MM.1S (cell line): ENCODE measurements at regions not wholly inside any gene's neighbourhood (a gene's known extent, or its start where the extent isn't known, plus 50 kb on each side); places are given as distances from the start of the nearest gene placed in this dataset.

Experiments
- DNase-seq: peaks from one replicate; pipeline ENCODE4 v3.0.0-alpha.2; 2015
- H2AFZ ChIP-seq: fragments of 300-600 bp; sonication (generic); 2 replicates; pipeline ENCODE4 v1.6.0; 2016; ENCODE audit warnings: antibody characterized with exemption, low read length
- H3F3A ChIP-seq: fragments of 300-600 bp; sonication (generic); 2 replicates; pipeline ENCODE4 v1.6.1; 2016; ENCODE audit warnings: mild to moderate bottlenecking, antibody characterized with exemption, low read length, moderate library complexity, mixed read lengths; ENCODE audit not compliant: insufficient read depth
- H3K27ac ChIP-seq: fragments of 300-600 bp; sonication (generic); 2 replicates; pipeline ENCODE4 v1.5.1; 2016; ENCODE audit warnings: mild to moderate bottlenecking, low read length
- H3K27me3 ChIP-seq: fragments of 300-600 bp; sonication (generic); replicated peaks from 2 replicates; pipeline ENCODE4 v1.6.0; 2016; ENCODE audit warnings: low read length; ENCODE audit not compliant: insufficient read depth
- H3K36me3 ChIP-seq: fragments of 300-600 bp; sonication (generic); replicated peaks from 2 replicates; pipeline ENCODE4 v1.6.1; 2016; ENCODE audit warnings: mild to moderate bottlenecking, low read length, mixed read lengths; ENCODE audit not compliant: insufficient read depth
- H3K4me1 ChIP-seq: fragments of 300-600 bp; sonication (generic); 2 replicates; pipeline ENCODE4 v1.6.1; 2016; ENCODE audit warnings: low read length, mixed read lengths
- H3K4me2 ChIP-seq: fragments of 300-600 bp; sonication (generic); 2 replicates; pipeline ENCODE4 v1.6.0; 2016; ENCODE audit warnings: low read depth, low read length
- H3K4me3 ChIP-seq: fragments of 300-600 bp; sonication (generic); 2 replicates; pipeline ENCODE4 v1.5.1; 2016; ENCODE audit warnings: low read length, mixed read lengths
- H3K79me2 ChIP-seq: fragments of 300-600 bp; sonication (generic); 2 replicates; pipeline ENCODE4 v1.6.1; 2016; ENCODE audit warnings: mixed run types, low read length, mixed read lengths
- H3K9ac ChIP-seq: fragments of 300-600 bp; sonication (generic); 2 replicates; pipeline ENCODE4 v1.6.1; 2016; ENCODE audit warnings: low read length, mixed read lengths
- H3K9me2 ChIP-seq: fragments of 300-600 bp; sonication (generic); replicated peaks from 2 replicates; pipeline ENCODE4 v1.6.1; 2016; ENCODE audit warnings: mild to moderate bottlenecking, low read length, mixed read lengths; ENCODE audit not compliant: insufficient read depth
- H3K9me3 ChIP-seq: fragments of 300-600 bp; sonication (generic); replicated peaks from 2 replicates; pipeline ENCODE4 v1.6.1; 2016; ENCODE audit warnings: mild to moderate bottlenecking, low read length, mixed read lengths; ENCODE audit not compliant: insufficient read depth
- H4K20me1 ChIP-seq: fragments of 300-600 bp; sonication (generic); 2 replicates; pipeline ENCODE4 v1.6.1; 2016; ENCODE audit warnings: mild to moderate bottlenecking, low read length, moderate library complexity, mixed read lengths; ENCODE audit not compliant: insufficient read depth
- EZH2 ChIP-seq: fragments of 300-600 bp; sonication (generic); optimal IDR thresholded peaks from 2 replicates; pipeline ENCODE3; 2017; ENCODE audit warnings: low read depth, mild to moderate bottlenecking, antibody characterized with exemption, low read length, mixed read lengths
- EZH2phosphoT487 ChIP-seq: fragments of 300-600 bp; sonication (generic); IDR thresholded peaks from 2 replicates; pipeline ENCODE4 v1.6.1; 2018; ENCODE audit warnings: antibody characterized with exemption, low read length
- TF ChIP-seq, protein P1 (sequence below): fragments of 300-600 bp; sonication (generic); IDR thresholded peaks from 2 replicates; pipeline ENCODE4 v1.5.1; 2016; ENCODE audit warnings: antibody characterized with exemption, low read length, mixed read lengths

- H3K9me2 ChIP-seq: no peaks in the 10 kb centered on the region
- H3K27ac ChIP-seq: no peak overlapping the region
- H3K4me3 ChIP-seq: no peak overlapping the region
- H3K9ac ChIP-seq: no peak overlapping the region
- H3K27me3 ChIP-seq: no peaks in the 10 kb centered on the region
- no peaks in the 10 kb centered on the region for H3K9me3 ChIP-seq
- TF ChIP-seq EZH2 (no peak), EZH2phosphoT487 (no peak)
- TF ChIP-seq, protein P1, sequence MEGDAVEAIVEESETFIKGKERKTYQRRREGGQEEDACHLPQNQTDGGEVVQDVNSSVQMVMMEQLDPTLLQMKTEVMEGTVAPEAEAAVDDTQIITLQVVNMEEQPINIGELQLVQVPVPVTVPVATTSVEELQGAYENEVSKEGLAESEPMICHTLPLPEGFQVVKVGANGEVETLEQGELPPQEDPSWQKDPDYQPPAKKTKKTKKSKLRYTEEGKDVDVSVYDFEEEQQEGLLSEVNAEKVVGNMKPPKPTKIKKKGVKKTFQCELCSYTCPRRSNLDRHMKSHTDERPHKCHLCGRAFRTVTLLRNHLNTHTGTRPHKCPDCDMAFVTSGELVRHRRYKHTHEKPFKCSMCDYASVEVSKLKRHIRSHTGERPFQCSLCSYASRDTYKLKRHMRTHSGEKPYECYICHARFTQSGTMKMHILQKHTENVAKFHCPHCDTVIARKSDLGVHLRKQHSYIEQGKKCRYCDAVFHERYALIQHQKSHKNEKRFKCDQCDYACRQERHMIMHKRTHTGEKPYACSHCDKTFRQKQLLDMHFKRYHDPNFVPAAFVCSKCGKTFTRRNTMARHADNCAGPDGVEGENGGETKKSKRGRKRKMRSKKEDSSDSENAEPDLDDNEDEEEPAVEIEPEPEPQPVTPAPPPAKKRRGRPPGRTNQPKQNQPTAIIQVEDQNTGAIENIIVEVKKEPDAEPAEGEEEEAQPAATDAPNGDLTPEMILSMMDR: no peak
- no peaks in the 10 kb centered on the region for H3F3A ChIP-seq
- no peaks in the 10 kb centered on the region for H3K36me3 ChIP-seq
- no peak overlapping the region for H2AFZ ChIP-seq
- DNase-seq: no peak
- no peaks in the 10 kb centered on the region for H3K4me1 ChIP-seq
- H3K4me2 ChIP-seq: no peak overlapping the region
- H4K20me1 ChIP-seq: no peaks in the 10 kb centered on the region
- no peaks in the 10 kb centered on the region for H3K79me2 ChIP-seq
These were observed 454.9 kb downstream of the KLF5 start for GRCh38 chr13:73513751-73514150.

DNA sequence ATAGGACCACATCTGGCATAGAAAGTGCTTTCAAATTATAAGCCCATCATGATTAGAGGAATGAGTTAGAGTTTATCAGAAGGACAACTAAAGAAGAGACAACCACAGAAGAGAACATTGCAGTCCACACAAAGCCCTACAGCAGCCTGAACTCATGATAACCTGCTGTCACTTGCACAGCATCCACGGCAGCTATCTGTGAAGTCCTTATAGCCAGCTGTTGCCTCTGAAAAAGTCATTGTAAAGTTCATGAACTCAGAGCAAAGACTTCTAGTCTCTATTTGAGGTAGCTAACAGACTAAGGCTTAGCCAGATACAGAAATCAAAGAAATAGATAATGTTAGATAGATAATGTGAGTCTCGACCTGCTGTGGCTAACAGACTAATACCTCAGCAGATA, 450.0 kb downstream of the KLF5 start:
- Histone ChIP-seq H3K4me1 (no peaks in the 10 kb centered on the region), H3K36me3 (no peaks in the 10 kb centered on the region), H3K27ac (no peak overlapping the region), H3F3A (no peaks in the 10 kb centered on the region), H4K20me1 (no peaks in the 10 kb centered on the region), H3K9me2 (no peaks in the 10 kb centered on the region), H3K9ac (no peak overlapping the region), H3K27me3 (no peaks in the 10 kb centered on the region), H3K4me2 (no peak overlapping the region), H3K79me2 (no peaks in the 10 kb centered on the region), H3K9me3 (no peaks in the 10 kb centered on the region), H3K4me3 (no peak overlapping the region), H2AFZ (no peak overlapping the region)
- DNase-seq: no peak
- TF ChIP-seq EZH2 (no peak), EZH2phosphoT487 (no peak)
- TF ChIP-seq, protein P1: no peak

DNA sequence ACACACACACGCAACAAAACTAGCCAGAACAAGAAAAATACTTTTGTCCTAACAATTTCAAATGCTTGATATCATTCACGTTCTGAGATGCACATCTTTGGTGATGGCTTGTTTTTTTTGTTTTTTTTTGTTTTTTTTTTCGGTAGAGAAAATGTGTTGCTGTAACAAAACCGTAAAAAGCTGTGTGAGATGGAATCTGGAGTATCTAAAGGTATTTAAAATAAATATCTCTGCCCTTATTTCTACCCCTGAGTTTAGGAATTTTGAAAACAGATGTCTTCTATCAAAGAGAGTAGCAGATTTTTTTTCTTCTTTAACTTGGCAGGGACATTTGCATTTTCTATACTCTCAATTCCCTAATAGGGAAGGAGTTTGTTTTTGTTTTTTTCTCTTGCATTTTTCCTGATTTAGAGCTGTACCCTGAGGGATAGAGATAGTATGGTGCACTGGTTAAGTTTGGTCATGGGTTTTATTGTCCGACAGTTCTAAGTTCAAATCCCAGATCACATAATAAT, 446.6 kb downstream of the KLF5 start:
- Histone ChIP-seq H4K20me1 (no peaks in the 10 kb centered on the region), H3K36me3 (no peaks in the 10 kb centered on the region), H3K4me2 (no peak overlapping the region), H3K9me2 (no peaks in the 10 kb centered on the region), H3K27ac (no peak overlapping the region), H3K4me1 (no peaks in the 10 kb centered on the region), H3K79me2 (no peaks in the 10 kb centered on the region), H3K27me3 (no peaks in the 10 kb centered on the region), H3K9me3 (no peaks in the 10 kb centered on the region), H3K9ac (no peak overlapping the region), H3K4me3 (no peak overlapping the region), H3F3A (no peaks in the 10 kb centered on the region), H2AFZ (no peak overlapping the region)
- no peak for TF ChIP-seq EZH2phosphoT487
- TF ChIP-seq, protein P1: no peak
- TF ChIP-seq EZH2: no peak
- no peak for DNase-seq
